ENCODE measurements at regions not wholly inside any gene's neighbourhood (a gene's known extent, or its start where the extent isn't known, plus 50 kb on each side); places are given as distances from the start of the nearest gene placed in this dataset.

GRCh38 chr4:36753048-36753447 lies 471.6 kb downstream of the DTHD1 start:
- H3K4me1 ChIP-seq: no peaks in the 10 kb centered on the region
- no peaks in the 10 kb centered on the region for H3K36me3 ChIP-seq
- no peaks in the 10 kb centered on the region for H3K9me3 ChIP-seq
- DNase-seq (ENCODE audit: extremely low spot score in 2 of 2): no peak
- TF ChIP-seq POLR2A (IDR thresholded peaks at IDR 0.05): no peak
- no peak for TF ChIP-seq CTCF (IDR thresholded peaks at IDR 0.05)
- TF ChIP-seq POLR2AphosphoS5 (IDR thresholded peaks at IDR 0.05; ENCODE audit: insufficient read depth in 1 of 2, low read depth in 1 of 2): no peak
- H3K27ac ChIP-seq: no peak overlapping the region
- intact Hi-C loops (cut with DNase I): no loop called here
- no peak overlapping the region for H3K4me3 ChIP-seq
- H3K27me3 ChIP-seq: no peaks in the 10 kb centered on the region

- Histone ChIP-seq H3K9me3 (no peaks in the 10 kb centered on the region), H3K27ac (no peak overlapping the region), H3K27me3 (no peaks in the 10 kb centered on the region), H3K4me3 (no peak overlapping the region), H3K4me1 (no peaks in the 10 kb centered on the region), H3K36me3 (no peaks in the 10 kb centered on the region)
- TF ChIP-seq POLR2A (IDR thresholded peaks at IDR 0.05) (no peak), CTCF (IDR thresholded peaks at IDR 0.05) (no peak), POLR2AphosphoS5 (IDR thresholded peaks at IDR 0.05; ENCODE audit: insufficient read depth in 1 of 2, low read depth in 1 of 2) (no peak)
- intact Hi-C loops (cut with DNase I): no loop called here
- DNase-seq (ENCODE audit: extremely low spot score in 2 of 2): no peak
Observed at GRCh38 chr4:36757580-36758311, 476.3 kb downstream of the DTHD1 start.

GRCh38 chr4:36758312-36759178 lies 477.1 kb downstream of the DTHD1 start:
- Histone ChIP-seq H3K27ac (no peak overlapping the region), H3K27me3 (no peaks in the 10 kb centered on the region), H3K4me3 (no peak overlapping the region), H3K36me3 (no peaks in the 10 kb centered on the region), H3K9me3 (no peaks in the 10 kb centered on the region), H3K4me1 (no peaks in the 10 kb centered on the region)
- intact Hi-C loops (cut with DNase I): no loop called here
- no peak for DNase-seq (ENCODE audit: extremely low spot score in 2 of 2)
- TF ChIP-seq POLR2AphosphoS5 (IDR thresholded peaks at IDR 0.05; ENCODE audit: insufficient read depth in 1 of 2, low read depth in 1 of 2) (no peak), CTCF (IDR thresholded peaks at IDR 0.05) (no peak), POLR2A (IDR thresholded peaks at IDR 0.05) (no peak)

GRCh38 chr4:36761607-36762006 lies 480.2 kb downstream of the DTHD1 start:
- H3K27ac ChIP-seq: no peak overlapping the region
- no peak overlapping the region for H3K4me3 ChIP-seq
- intact Hi-C loops (cut with DNase I): no loop called here
- no peaks in the 10 kb centered on the region for H3K27me3 ChIP-seq
- TF ChIP-seq CTCF (IDR thresholded peaks at IDR 0.05) (no peak), POLR2AphosphoS5 (IDR thresholded peaks at IDR 0.05; ENCODE audit: insufficient read depth in 1 of 2, low read depth in 1 of 2) (no peak), POLR2A (IDR thresholded peaks at IDR 0.05) (no peak)
- no peaks in the 10 kb centered on the region for H3K36me3 ChIP-seq
- no peaks in the 10 kb centered on the region for H3K9me3 ChIP-seq
- no peaks in the 10 kb centered on the region for H3K4me1 ChIP-seq
- no peak for DNase-seq (ENCODE audit: extremely low spot score in 2 of 2)

GRCh38 chr4:36763814-36764213 lies 480.7 kb upstream of the NWD2 start:
- no peaks in the 10 kb centered on the region for H3K9me3 ChIP-seq
- TF ChIP-seq POLR2AphosphoS5 (IDR thresholded peaks at IDR 0.05; ENCODE audit: insufficient read depth in 1 of 2, low read depth in 1 of 2) (no peak), POLR2A (IDR thresholded peaks at IDR 0.05) (no peak), CTCF (IDR thresholded peaks at IDR 0.05) (no peak)
- DNase-seq (ENCODE audit: extremely low spot score in 2 of 2): no peak
- H3K4me3 ChIP-seq: no peak overlapping the region
- intact Hi-C loops (cut with DNase I): no loop called here
- no peak overlapping the region for H3K27ac ChIP-seq
- H3K4me1 ChIP-seq: no peaks in the 10 kb centered on the region
- H3K36me3 ChIP-seq: no peaks in the 10 kb centered on the region
- H3K27me3 ChIP-seq: no peaks in the 10 kb centered on the region
